DND-41 (cell line): ENCODE measurements at regions not wholly inside any gene's neighbourhood (a gene's known extent, or its start where the extent isn't known, plus 50 kb on each side); places are given as distances from the start of the nearest gene placed in this dataset.

ENCODE experiments used
- ATAC-seq: fragments of 200-7000 bp; cut with Tn5 transposase; 3 replicates; pipeline ENCODE4 v1.9.1; 2021; ENCODE audit warnings: low read depth; ENCODE audit not compliant: insufficient read depth
- DNase-seq: peaks from one replicate; pipeline ENCODE4 v3.0.0-alpha.2; 2020
- H2AFZ ChIP-seq: 2 replicates; pipeline ENCODE4 v1.6.0; 2012; ENCODE audit warnings: low read depth, low read length
- H3K27ac ChIP-seq: 2 replicates; pipeline ENCODE4 v1.5.1; 2012; ENCODE audit warnings: low read length, inconsistent platforms
- H3K27me3 ChIP-seq: fragments of 200-600 bp; sonication (generic); 2 replicates; pipeline ENCODE4 v1.6.0; 2012; ENCODE audit warnings: low read length, mild to moderate bottlenecking, inconsistent platforms; ENCODE audit not compliant: insufficient read depth, poor library complexity
- H3K36me3 ChIP-seq: 2 replicates; pipeline ENCODE4 v1.5.1; 2012; ENCODE audit warnings: low read length, inconsistent platforms; ENCODE audit not compliant: insufficient read depth
- H3K4me1 ChIP-seq: 2 replicates; pipeline ENCODE4 v1.5.1; 2012; ENCODE audit warnings: mild to moderate bottlenecking, low read length; ENCODE audit not compliant: insufficient read depth
- H3K4me2 ChIP-seq: 2 replicates; pipeline ENCODE4 v1.6.0; 2012; ENCODE audit warnings: mild to moderate bottlenecking, moderate library complexity, low read length, inconsistent platforms; ENCODE audit not compliant: insufficient read depth
- H3K4me3 ChIP-seq, 2 experiments: fragments of 200-600 bp in 1 of 2; shearing (Covaris generic) in 1 of 2; 2 replicates each; pipeline ENCODE4 v1.5.1; 2012 to 2016; ENCODE audit warnings: inconsistent platforms in 2 of 2, low read length in 2 of 2, mild to moderate bottlenecking in 2 of 2, low read depth in 1 of 2, moderate library complexity in 1 of 2
- H3K79me2 ChIP-seq: 2 replicates; pipeline ENCODE4 v1.6.0; 2012; ENCODE audit warnings: low read length, inconsistent platforms; ENCODE audit not compliant: insufficient read depth
- H3K9ac ChIP-seq: 2 replicates; pipeline ENCODE4 v1.6.0; 2012; ENCODE audit warnings: low read depth, mild to moderate bottlenecking, inconsistent platforms, low read length, moderate library complexity
- H3K9me3 ChIP-seq: 2 replicates; pipeline ENCODE4 v1.5.1; 2012; ENCODE audit warnings: low read length, moderate library complexity, mild to moderate bottlenecking, inconsistent platforms; ENCODE audit not compliant: insufficient read depth, severe bottlenecking
- H4K20me1 ChIP-seq: 2 replicates; pipeline ENCODE4 v1.6.0; 2012; ENCODE audit warnings: low read length; ENCODE audit not compliant: insufficient read depth
- CTCF ChIP-seq: IDR thresholded peaks from 2 replicates; pipeline ENCODE4 v1.5.1; 2012; ENCODE audit warnings: borderline replicate concordance, low read length, moderate library complexity, mild to moderate bottlenecking; ENCODE audit not compliant: poor library complexity, severe bottlenecking; ENCODE audit errors: extremely low read depth
- EZH2 ChIP-seq: IDR thresholded peaks from 3 replicates; pipeline ENCODE4 v1.6.1; 2012; ENCODE audit warnings: borderline replicate concordance, low read depth, mild to moderate bottlenecking, moderate library complexity, low read length, inconsistent platforms; ENCODE audit not compliant: severe bottlenecking

DNA sequence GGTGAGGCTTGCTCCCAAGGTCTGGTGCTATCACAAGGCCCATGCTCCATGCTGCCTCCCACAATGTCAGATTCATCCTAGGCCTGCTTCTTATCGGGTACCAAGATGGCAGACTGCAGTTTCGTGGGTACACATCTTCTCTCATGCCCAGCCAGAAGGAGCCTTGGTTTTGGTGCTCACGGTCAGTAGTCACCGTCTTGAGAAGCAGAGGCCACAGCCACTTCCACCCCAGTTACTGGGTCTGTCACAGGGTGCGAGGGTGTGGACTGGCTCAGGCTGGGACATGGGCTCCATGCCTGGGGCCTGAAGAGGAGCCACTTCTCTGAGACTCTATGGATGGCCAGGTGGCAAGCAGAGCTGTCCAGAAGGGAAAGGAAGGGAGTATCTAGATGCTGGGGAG, 178.8 kb upstream of the HS6ST1 start:
- H3K27ac ChIP-seq: no peak overlapping the region
- no peak overlapping the region for H3K4me3 ChIP-seq
- H3K27me3 ChIP-seq: no peaks in the 10 kb centered on the region
- H3K36me3 ChIP-seq: no peaks in the 10 kb centered on the region
- DNase-seq (no peak), ATAC-seq (no peak)
- no peaks in the 10 kb centered on the region for H3K79me2 ChIP-seq
- H2AFZ ChIP-seq: no peak overlapping the region
- no peaks in the 10 kb centered on the region for H4K20me1 ChIP-seq
- peaks cover 37% of the 10 kb centered on the region for H3K4me1 ChIP-seq
- no peaks in the 10 kb centered on the region for H3K9me3 ChIP-seq
- no peak overlapping the region for H3K4me2 ChIP-seq
- TF ChIP-seq EZH2 (no peak), CTCF (no peak)
- H3K9ac ChIP-seq: no peak overlapping the region

- Histone ChIP-seq H3K4me3 (no peak overlapping the region), H3K4me2 (no peak overlapping the region), H3K4me1 (peaks cover 43% of the 10 kb centered on the region), H3K79me2 (no peaks in the 10 kb centered on the region), H3K27ac (no peak overlapping the region), H3K9ac (no peak overlapping the region), H3K27me3 (no peaks in the 10 kb centered on the region), H4K20me1 (no peaks in the 10 kb centered on the region), H2AFZ (no peak overlapping the region), H3K36me3 (no peaks in the 10 kb centered on the region), H3K9me3 (no peaks in the 10 kb centered on the region)
- TF ChIP-seq CTCF (no peak), EZH2 (no peak)
- no peak for DNase-seq
- no peak for ATAC-seq
Observed at GRCh38 chr2:128498086-128498485, 179.4 kb upstream of the HS6ST1 start.

DNA sequence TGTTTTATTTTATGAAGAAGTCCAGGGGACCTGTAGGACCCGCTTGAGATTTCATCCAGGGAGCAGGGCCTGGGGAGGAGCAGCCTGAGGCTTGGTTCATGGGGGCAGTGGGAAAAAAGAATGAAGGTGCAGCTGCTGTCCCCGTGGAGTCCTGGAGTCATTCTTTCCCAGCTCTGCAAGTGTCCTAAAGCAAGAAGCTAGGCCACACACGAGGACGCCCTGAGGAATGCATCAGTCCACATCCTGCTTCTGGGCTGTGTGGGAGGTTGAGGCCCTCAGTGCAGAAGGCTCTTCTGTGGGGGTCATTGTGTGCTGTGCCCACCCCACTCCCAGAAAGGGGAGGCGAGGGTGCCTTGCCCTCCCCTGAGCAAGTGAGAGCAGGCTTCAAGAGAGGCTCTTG, 179.9 kb upstream of the HS6ST1 start:
- peak overlapping the region; percentile 75 for H3K27ac ChIP-seq

More for the DNA sequence above, 179.9 kb upstream of the HS6ST1 start:
- TF ChIP-seq CTCF: no peak
- no peak for TF ChIP-seq EZH2
- H3K4me1 ChIP-seq: peaks cover 48% of the 10 kb centered on the region
- no peak overlapping the region for H3K9ac ChIP-seq
- no peaks in the 10 kb centered on the region for H3K36me3 ChIP-seq
- ATAC-seq: no peak
- H3K79me2 ChIP-seq: no peaks in the 10 kb centered on the region
- H3K4me2 ChIP-seq: no peak overlapping the region
- H3K9me3 ChIP-seq: no peaks in the 10 kb centered on the region
- H3K4me3 ChIP-seq: no peak overlapping the region
- no peaks in the 10 kb centered on the region for H3K27me3 ChIP-seq
- DNase-seq: no peak
- H2AFZ ChIP-seq: no peak overlapping the region
- no peaks in the 10 kb centered on the region for H4K20me1 ChIP-seq
